ENCODE measurements at regions not wholly inside any gene's neighbourhood (a gene's known extent, or its start where the extent isn't known, plus 50 kb on each side); places are given as distances from the start of the nearest gene placed in this dataset.

DNA sequence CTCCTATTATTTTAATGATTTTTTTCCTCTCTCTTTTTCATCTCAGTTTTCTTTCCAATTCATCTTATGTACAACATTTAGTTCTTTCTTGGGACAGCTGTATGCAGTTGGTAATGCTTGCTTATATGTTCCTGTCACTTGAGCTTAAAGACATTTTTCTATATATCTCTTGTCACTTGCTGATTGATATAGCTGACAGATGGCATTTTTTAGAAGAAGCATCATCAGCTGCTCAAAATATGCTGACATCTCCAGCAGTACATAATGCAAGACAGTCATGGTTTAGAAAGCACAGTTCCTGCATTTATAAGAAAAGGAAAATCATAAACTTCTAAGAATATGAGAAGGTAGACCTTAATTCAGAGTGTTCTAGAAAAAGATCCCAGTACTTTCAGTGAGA, 56.5 kb downstream of the DCAF8L1 start:
- TF ChIP-seq, protein P1, sequence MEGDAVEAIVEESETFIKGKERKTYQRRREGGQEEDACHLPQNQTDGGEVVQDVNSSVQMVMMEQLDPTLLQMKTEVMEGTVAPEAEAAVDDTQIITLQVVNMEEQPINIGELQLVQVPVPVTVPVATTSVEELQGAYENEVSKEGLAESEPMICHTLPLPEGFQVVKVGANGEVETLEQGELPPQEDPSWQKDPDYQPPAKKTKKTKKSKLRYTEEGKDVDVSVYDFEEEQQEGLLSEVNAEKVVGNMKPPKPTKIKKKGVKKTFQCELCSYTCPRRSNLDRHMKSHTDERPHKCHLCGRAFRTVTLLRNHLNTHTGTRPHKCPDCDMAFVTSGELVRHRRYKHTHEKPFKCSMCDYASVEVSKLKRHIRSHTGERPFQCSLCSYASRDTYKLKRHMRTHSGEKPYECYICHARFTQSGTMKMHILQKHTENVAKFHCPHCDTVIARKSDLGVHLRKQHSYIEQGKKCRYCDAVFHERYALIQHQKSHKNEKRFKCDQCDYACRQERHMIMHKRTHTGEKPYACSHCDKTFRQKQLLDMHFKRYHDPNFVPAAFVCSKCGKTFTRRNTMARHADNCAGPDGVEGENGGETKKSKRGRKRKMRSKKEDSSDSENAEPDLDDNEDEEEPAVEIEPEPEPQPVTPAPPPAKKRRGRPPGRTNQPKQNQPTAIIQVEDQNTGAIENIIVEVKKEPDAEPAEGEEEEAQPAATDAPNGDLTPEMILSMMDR (conservative IDR thresholded peaks at IDR 0.05 in 1 of 2, IDR thresholded peaks at IDR 0.05 in 1 of 2; ENCODE audit: extremely low read depth in 1 of 2, insufficient read depth in 1 of 2, low read depth in 1 of 2, low read length in 2 of 2), result no peak
- no peak for TF ChIP-seq EZH2 (IDR thresholded peaks at IDR 0.05; ENCODE audit: borderline replicate concordance, low read length)
